ENCODE measurements at regions not wholly inside any gene's neighbourhood (a gene's known extent, or its start where the extent isn't known, plus 50 kb on each side); places are given as distances from the start of the nearest gene placed in this dataset.

DNA sequence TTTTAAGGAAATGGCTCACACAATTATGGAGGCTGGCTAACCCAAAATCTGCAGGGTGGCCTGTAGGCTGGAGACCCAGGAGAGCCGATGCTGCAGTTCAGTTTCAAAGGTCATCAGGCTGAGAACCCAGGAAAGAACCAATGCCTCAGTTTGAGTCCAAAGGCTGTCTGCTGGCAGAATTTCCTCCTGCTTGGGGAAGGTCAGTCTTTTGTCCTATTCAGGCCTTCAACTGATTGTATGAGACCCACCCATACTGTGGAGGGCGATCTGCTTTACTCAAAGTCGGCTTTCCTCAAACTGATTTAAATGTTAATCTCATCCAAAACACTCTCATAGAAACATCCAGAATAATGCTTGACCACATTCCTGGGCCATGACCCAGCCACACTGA lies 189.7 kb upstream of the CDYL start:
- TF ChIP-seq MXI1 (conservative IDR thresholded peaks at IDR 0.05; ENCODE audit: poor library complexity, severe bottlenecking) (no peak), EP300 (conservative IDR thresholded peaks at IDR 0.05; ENCODE audit: poor library complexity, severe bottlenecking) (no peak), TAF1 (IDR thresholded peaks at IDR 0.05; ENCODE audit: low read depth) (no peak), RAD21 (conservative IDR thresholded peaks at IDR 0.05) (no peak), REST (IDR thresholded peaks at IDR 0.05; ENCODE audit: borderline replicate concordance) (no peak), CTCF (IDR thresholded peaks at IDR 0.05; ENCODE audit: poor library complexity, severe bottlenecking) (no peak), SMC3 (conservative IDR thresholded peaks at IDR 0.05; ENCODE audit: poor library complexity) (no peak), EZH2 (IDR thresholded peaks at IDR 0.05; ENCODE audit: borderline replicate concordance, insufficient read depth, low read length, poor library complexity, severe bottlenecking) (no peak), POLR2AphosphoS5 (IDR thresholded peaks at IDR 0.05) (no peak)
- Histone ChIP-seq H3K4me2 (ENCODE audit: low read length) (no peak overlapping the region), H4K20me1 (ENCODE audit: insufficient read depth) (no peaks in the 10 kb centered on the region), H3K79me2 (replicated peaks; ENCODE audit: insufficient read depth, low read length) (no peaks in the 10 kb centered on the region), H3F3A (ENCODE audit: insufficient read depth, low read length, poor library complexity, severe bottlenecking) (no peaks in the 10 kb centered on the region), H3K9ac (ENCODE audit: low read length) (no peak overlapping the region), H3K27ac (ENCODE audit: low read length) (no peak overlapping the region), H3K4me3 (ENCODE audit: low read length) (no peak overlapping the region), H3K9me2 (ENCODE audit: insufficient read depth, low read length) (no peaks in the 10 kb centered on the region), H3K36me3 (ENCODE audit: insufficient read depth, low read length) (no peaks in the 10 kb centered on the region), H2AFZ (ENCODE audit: low read depth, low read length) (no peak overlapping the region), H3K27me3 (ENCODE audit: insufficient read depth, low read depth, low read length) (no peaks in the 10 kb centered on the region), H3K9me3 (ENCODE audit: low read length) (no peaks in the 10 kb centered on the region)

GRCh38 chr6:4585682-4586468 lies 190.3 kb upstream of the CDYL start:
- H3K9me3 ChIP-seq (ENCODE audit: low read length) = no peaks in the 10 kb centered on the region
- H3K4me3 ChIP-seq (ENCODE audit: low read length) = no peak overlapping the region
- no peaks in the 10 kb centered on the region for H3K36me3 ChIP-seq (ENCODE audit: insufficient read depth, low read length)
- H3K9ac ChIP-seq (ENCODE audit: low read length) = no peak overlapping the region
- TF ChIP-seq RAD21 (conservative IDR thresholded peaks at IDR 0.05) (no peak), REST (IDR thresholded peaks at IDR 0.05; ENCODE audit: borderline replicate concordance) (no peak), CTCF (IDR thresholded peaks at IDR 0.05; ENCODE audit: poor library complexity, severe bottlenecking) (no peak), POLR2AphosphoS5 (IDR thresholded peaks at IDR 0.05) (no peak), EZH2 (IDR thresholded peaks at IDR 0.05; ENCODE audit: borderline replicate concordance, insufficient read depth, low read length, poor library complexity, severe bottlenecking) (no peak), SMC3 (conservative IDR thresholded peaks at IDR 0.05; ENCODE audit: poor library complexity) (no peak)
- no peak overlapping the region for H3K4me2 ChIP-seq (ENCODE audit: low read length)
- no peaks in the 10 kb centered on the region for H3F3A ChIP-seq (ENCODE audit: insufficient read depth, low read length, poor library complexity, severe bottlenecking)
- no peak overlapping the region for H3K27ac ChIP-seq (ENCODE audit: low read length)
- no peaks in the 10 kb centered on the region for H3K9me2 ChIP-seq (ENCODE audit: insufficient read depth, low read length)
- H3K27me3 ChIP-seq (ENCODE audit: insufficient read depth, low read depth, low read length) = no peaks in the 10 kb centered on the region
- H3K79me2 ChIP-seq (replicated peaks; ENCODE audit: insufficient read depth, low read length) = no peaks in the 10 kb centered on the region
- no peaks in the 10 kb centered on the region for H4K20me1 ChIP-seq (ENCODE audit: insufficient read depth)
- no peak overlapping the region for H2AFZ ChIP-seq (ENCODE audit: low read depth, low read length)
